ENCODE measurements at regions not wholly inside any gene's neighbourhood (a gene's known extent, or its start where the extent isn't known, plus 50 kb on each side); places are given as distances from the start of the nearest gene placed in this dataset.

DNA sequence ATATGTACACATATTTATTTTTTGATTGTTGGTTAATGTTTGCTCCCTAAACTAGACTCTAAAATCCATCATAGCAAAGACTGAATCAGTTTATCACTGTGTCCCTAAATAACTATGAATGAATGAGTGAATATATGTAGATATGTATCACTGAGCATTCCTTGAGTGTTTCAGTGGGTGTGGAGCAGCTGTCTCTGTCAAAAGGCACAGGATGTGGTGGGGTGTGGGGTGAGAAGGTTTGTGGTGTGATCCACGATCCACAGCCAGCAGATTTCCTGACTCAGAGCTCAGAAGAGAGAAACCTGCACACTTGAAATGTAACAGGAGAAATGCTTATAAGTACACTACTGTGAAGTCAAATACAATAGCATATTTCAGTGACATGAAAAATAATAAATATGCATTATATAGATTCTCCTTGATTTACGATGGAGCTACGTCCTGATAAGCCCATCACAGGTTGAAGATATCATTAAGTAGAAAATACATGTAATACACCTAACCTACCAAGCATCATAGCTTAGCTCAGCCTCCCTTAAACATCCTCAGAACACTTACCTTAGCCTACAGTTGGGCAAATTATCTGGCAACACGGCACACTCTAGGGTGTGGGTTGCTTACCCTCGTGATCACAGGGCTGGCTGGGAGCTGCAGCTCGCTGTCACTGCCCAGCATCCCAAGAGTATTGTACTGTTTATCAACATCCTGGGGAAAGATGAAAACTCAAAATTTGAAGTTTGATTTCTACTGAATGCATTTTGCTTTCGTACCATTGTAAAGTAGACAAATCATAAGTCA, 287.0 kb downstream of the GAS1 start:
- peak in 11 of 56 donors; percentile 5 to 40 (median 23) for DNase-seq

DNA sequence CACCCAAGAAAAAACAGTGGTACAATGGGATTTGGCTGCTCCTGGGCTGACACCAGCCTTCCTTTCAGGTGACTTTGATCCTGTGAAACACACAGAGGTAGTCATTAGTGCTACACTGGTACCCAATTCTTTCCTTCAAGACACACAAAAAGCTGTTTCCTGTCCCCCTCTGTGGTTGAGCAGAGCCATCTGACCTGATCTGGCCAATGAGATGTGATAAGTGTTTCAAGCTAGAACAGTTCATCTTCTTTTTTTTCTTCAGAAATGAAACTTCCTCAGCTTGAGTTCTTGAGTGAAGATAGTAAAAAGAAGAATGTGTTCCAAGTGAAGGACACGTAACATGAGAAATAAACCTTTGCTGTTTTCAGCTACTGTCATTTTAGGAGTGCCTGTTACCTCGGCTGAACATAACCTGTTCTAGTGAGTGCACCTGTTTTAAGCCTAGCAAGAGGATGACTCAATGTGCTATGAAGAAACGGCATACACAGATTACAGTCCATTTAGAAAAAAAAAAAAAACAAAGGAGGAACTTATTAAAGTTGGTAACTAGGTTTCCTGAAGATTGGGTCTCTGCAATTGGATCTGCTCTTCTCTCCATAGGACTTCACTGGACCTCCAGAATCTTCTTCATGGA, 287.8 kb downstream of the GAS1 start:
- no peak for DNase-seq

DNA sequence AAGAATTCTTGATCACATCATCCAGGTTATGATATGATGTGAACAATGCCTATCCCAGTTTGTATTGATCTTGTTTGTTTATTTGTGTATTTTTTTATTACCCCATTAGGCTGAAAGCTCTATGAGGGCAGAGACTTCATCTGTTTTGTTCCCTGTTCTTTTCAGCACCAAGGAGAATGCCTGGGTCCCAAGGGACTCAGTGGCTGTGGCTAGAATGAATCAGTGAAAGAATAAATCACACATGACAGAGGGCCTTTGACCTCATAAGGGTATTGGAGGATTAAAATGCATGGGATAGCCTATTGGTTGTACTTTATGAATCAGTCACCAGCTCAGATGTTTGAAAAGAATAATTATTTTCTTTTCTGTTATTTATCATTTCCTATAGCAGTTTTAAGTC, 292.2 kb downstream of the GAS1 start:
- DNase-seq = no peak

DNA sequence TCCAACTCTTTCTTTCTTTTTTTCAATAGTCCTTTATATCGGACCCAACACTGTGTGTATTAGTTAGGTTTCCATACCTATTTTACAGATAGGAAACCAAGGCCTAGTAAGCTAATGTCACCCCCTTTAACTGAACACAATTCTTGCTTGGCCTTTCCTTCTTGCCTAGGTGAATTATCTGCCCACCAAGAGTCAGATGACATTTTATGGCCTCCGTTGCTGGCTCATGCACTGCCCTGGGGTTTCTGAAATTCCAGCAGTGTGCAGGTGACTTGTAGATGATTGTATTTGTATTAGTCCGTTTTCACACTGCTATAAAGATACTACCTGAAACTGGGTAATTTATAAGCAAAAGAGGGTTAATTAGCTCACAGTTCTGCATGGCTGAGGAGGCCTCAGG, 293.8 kb downstream of the GAS1 start:
- no peak for DNase-seq

DNA sequence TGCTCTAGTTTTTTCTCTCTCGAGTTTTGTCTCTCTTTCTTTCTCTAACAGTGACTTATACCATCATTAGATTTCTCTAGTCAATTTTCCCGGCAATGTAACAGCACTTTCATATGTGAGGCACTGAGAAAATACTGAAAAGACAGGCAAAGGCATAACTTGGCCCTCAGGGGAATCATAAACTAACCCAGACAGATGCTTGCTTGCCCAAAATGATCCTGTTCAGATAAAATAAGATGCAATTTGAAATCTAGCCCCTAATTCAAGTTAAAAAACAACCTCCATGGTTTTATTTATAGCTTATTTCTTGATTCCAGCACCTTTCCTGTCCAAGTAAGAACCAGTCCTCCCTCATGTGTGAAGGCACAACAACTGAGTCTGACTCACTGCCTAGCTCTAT, 294.6 kb downstream of the GAS1 start:
- no peak for DNase-seq

DNA sequence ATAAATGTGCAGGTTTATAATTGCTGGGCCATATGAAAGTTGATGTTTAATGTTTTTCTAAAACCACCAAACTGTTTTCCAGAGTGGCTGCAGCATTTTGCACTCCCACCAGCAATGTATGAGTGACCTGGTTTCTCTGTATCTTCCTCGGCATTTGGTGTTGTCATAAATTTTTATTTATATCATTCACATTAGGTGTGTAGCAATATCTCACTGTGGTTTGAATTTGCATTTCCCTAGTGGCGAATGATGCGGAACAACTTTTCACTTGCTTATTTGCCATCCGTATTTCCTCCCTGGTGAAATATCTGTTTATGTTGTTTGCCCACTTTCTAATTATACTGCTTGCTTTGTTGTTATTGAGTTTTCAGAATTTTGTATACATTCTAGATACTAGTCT, 295.7 kb upstream of the TUT7 start:
- DNase-seq = no peak

DNA sequence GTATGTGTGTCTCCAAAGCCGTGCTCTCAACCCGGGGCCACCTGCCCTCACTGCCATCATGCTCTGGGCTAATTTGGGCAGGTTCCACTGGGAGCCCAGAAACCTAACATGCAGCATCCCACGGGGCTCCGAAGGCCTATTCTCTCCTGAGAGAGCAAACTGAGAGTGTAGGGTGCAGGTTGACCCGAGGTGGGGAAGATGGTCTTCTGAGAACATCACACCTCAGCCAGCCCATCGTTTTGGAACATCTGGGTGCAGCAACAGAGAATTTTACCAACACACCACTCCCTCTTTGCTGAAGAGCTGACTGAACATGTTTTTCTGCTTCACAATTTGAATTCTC, 294.6 kb upstream of the TUT7 start:
- DNase-seq = no peak

DNA sequence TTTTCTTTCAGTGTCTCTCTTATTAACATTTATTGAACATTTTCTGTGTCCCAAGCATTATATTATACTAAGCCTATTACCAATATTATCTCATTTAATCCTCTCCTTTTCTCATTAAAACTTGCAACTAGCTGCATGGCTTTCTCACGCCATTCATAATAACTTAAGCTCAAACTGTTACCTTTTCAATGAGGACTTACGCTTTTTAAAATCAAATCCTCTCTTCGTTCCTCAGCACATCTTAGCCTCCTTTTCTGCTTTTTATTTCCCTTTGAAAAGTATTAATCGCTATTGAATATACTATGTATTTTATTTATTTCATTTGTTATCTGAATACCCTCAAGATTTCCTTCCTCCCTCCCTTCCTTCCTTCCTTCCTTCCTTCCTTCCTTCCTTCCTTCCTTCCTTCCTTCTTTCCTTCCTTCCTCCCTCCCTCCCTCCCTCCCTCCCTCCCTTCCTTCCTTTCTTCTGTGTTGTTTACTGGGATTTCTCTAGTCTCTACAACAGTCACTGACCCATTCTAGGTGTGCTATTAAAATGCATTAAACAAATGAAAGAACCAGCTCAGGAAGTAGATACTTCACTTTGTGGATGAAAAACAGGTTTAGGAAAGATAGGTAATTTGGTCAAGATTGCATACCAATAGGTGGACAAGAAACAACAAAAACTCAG, 294.1 kb upstream of the TUT7 start:
- DNase-seq = no peak

DNA sequence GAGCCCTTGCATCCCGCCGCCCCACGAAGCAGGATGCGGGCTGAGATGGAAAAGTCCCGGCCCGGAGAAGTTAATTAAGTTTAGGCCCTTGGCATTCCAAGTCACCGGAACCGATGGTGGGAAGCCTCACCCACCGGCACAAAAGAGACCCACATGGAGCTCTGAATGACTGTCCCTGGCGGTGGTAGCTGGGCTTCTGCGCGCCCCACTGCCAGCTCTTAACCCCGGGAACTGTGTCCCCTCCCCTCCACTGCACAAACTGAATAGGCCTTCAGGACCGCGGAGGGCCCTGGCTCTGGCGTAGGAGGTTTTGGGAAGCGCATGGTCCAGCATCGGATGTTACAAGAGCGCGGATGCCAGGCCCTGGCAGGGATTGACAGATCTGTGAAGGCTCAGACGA, 291.1 kb upstream of the TUT7 start:
- DNase-seq = peak in 12 of 56 donors; percentile 2 to 44 (median 22)

DNA sequence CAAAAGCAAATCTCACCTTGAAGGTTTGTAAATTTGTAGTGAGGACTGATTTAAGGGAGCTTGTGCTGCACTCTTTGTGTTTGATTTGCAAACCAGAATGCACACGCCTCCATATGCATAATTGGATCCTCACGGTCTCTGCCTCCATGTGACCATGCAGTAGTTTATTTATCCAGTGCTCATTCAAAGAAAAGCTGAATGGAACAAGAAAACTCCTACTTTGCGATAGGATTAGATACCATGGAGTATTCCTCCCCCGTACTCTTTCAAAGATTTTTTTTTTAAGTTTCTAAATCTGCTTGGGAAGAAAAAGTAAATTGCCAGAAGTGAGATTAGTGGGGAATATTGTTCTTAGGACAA, 290.4 kb upstream of the TUT7 start:
- no peak for DNase-seq

DNA sequence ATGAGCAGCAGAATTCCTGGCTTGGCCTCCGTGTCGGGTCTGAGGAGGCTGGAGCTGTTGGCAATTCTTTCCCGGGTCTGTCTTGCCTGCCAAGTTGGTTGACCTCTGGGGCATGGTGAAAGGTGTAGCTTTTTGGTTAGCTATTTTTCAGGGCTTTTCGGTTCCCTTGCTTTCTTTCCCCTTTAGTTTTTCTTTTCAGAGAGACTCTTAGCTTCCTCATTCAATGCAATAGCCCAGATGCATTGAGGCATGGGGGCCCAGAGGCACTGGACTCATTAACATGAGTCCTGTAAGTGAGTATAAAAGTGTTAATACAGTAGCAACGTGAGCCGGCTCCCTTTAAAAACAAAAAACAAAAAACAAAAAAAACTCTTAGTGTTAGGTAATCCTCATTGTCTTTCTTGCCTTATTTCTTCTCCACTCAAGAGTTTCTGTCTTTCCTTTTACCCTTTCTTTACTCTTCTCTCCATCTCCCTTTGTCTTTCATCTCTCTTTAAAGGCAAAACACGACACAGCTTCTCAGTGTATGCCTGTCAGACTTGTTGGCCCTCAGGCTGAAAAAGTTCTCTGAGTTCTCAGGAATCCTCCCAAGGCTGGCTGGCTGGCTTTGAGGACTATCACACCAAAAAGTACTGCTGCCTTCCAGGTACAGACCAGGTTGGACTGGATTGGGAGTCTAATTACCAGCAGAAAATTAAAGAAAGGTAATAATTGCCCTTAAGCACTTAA, 289.9 kb upstream of the TUT7 start:
- no peak for DNase-seq

DNA sequence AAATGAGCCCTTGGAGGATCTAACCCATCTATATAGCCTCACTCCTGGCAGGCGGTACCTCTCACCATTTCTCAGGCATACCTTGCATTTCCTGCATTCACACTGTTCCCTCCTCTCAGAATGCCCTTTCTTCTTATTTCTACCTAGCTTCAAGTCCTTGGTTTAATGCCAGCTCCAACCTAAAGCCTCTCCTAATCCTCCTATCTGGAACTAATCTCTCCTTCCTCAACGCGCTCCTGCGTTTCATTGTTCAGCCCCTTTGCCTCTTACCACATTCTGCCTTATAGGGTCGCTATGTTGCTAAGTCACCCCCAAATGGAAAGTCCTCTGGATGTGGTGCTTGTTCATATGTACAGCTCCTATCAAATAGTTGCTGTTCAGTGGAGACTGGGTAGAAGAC, 288.5 kb upstream of the TUT7 start:
- DNase-seq = no peak

DNA sequence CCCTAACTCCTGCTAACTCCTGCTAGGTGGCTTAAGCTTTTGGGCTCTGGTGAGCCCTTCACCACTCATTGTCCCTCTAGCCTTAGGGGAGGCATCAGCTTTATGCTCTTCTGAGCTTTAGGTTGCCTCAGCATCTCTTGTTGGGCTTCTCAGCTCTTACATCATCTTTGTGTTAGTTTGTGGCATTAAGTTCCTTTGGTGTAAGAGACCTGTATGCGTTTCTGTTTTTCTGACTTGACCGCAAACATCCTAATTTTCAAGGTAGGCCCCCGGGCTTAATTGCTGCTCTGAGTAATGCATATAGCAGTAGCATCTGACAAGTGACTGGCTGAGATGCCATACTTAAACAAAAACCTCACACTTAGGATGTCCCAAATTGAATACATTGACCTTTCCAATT, 287.8 kb upstream of the TUT7 start:
- no peak for DNase-seq

DNA sequence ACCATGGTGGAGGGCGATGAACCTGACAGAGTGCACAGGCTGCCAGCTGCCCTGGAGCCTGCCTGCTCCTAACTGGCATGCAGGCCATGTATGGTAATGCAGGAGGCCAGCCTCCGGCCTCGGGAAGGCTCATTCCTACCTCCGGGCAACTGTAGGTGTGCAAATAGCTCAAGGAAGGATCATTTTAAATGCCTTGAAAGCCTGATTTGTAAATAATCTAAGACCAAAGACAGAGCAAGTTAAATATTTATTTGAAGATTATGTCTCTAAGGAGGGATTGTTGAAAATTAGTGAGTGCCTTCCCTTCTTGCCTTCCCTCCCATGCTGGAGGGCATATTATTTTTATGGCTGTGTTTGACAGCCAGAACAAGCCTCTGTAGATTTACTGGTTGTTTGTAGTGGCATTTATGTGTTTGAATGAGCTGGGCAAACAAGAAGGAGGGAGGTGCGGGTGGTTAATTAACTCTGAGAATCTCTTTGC, 285.7 kb upstream of the TUT7 start:
- DNase-seq = no peak

DNA sequence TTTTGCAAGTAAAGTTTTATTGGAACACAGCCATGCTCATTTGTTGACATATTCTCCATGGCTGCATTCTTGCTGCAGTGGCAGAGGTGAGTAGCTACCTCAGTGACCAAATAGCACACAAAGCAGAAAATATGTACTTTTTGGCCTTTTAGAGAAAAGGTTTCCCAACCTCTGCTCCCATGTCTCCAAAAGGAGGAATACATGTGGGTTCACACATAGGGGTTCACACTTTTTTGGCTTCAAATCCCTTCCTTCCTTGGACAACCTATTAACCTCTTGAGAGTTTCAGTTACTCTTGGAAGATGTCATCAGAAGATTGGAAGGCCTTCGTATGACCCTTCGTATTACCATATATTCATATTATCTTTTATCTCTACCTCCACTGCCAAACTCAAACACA, 285.1 kb upstream of the TUT7 start:
- no peak for DNase-seq

DNA sequence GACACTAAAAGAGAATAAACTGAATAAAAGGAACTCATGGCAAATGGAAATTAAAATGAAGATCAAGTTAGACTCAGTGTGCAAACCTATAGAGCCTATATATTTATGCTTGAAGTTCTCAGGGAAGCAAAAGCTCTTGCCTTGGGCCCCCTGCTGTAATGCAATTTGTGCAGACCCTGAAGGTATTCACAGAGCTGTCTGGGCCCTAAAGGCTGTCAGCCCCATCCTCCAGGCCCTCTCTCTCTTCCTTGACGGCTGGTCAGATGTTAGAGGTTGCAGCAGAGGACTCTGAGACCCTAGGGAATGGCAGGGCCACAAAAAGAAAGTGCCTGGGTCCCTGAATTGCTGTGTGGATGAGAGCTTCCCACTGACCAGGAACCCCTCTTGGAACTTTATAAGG, 283.9 kb upstream of the TUT7 start:
- DNase-seq = no peak

DNA sequence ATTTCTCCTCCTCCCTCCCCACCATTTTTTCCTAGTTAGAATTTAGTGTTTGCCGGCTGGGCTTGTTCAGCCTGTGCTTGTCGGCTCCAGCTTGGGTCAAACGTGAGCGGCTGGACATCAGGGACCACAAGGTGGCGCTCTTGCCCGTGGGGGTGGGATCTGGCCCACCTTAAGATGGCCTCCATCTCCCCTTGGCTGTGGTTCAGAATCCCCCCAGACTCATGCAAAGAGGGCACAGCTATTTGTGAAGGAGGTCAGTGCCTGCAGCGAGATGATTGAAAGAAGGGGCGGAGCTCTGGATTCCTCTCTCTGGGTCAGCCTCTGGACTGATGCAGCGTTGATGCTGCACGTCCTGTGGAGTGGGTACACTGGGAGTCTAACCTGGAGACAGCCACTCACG, 283.3 kb upstream of the TUT7 start:
- peak in 9 of 56 donors; percentile 1 to 50 (median 13) for DNase-seq

DNA sequence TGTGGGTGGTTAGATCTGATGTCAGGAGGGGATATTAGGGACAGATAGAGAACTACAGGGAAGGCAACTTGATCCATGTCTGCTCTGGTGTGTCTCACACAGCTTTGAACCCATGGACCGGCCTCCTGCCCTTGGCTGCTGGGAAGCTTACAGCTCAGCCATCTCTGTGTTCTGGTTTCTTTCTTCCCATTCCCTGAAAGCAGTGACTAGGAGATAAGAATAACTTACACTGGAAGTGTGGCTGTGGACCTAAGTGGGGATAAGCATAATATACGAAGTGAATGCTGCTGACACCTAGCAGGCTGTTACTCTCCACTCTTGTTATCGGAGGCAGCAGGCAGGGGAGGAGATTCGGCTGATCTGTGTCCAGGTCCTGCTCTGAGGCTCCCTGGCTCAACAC, 282.3 kb upstream of the TUT7 start:
- DNase-seq = no peak

DNA sequence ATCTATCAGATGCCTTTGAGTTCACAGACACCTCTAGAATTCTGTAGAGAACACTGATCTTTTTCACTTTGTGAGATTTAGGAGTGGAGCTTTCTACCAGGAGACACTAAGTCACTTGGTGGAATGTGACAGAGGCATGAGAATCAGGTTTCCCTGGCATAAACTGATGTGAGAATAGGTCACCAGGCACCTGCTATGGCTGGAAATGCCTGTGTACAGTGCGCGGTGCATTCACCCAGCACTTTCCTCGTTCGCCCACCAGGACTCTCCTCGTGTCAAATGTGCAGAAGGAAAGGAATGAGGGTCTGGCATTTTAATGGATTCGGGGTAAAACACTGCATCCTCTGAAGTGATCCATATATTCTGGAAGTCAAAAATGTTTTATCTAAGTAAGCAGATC, 281.8 kb upstream of the TUT7 start:
- DNase-seq = no peak

DNA sequence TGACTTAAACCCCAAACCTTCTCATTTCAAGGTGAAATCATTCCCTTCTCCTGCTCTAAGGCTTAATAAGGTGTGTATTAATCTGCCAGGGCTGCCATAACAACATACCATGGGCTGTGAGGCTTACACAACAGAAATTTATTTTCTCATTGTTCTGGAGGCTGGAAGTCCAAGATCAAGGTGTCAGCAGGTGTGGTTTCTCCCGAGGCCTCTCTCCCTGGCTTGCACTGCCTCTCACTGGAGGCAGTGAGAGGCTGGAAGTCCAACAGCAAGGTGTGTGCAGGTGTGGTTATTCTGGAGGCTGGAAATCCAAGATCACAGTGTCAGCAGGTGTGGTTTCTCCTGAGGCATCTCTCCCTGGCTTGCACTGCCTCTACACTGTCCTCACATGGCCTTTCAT, 280.3 kb upstream of the TUT7 start:
- DNase-seq = no peak

DNA sequence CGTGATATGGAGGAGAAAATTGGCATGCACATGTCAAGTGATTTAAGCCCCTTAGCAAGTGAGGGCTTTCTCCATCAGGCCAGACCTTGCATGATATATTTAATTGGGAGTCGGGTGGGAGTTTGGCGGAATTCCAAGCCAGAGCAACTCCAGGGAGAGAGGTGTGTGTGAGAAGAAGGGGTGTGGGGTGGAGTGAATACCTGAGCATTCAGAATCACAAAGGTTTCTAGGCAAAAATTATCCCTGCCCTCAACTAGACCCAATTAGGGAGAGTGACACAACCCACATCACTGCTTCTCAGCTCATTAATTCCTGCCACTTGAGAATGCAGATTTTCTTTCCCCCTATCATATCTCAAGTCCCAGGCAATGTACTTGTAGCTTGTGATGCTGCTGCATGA, 279.7 kb upstream of the TUT7 start:
- no peak for DNase-seq

DNA sequence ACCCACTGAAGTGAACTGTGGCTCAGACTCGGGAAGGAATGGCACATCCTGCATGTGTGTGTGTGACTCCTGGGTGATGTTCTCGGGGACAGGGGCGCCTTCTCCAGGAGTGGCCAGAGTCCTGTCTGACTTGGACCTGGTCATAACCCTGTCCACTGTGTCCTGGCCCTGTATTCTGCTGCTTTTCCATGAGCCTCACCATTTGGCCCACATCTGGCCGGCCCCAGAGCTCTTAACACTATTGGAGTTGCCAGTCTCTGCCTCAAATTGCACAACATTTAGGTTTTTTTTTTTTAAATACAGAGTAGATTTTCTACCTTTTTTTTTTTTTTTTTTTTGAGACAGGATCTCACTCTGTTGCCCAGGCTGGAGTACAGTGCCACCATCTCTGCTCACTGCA, 278.3 kb upstream of the TUT7 start:
- no peak for DNase-seq
